GM11168 (cell line): ENCODE measurements at regions not wholly inside any gene's neighbourhood (a gene's known extent, or its start where the extent isn't known, plus 50 kb on each side); places are given as distances from the start of the nearest gene placed in this dataset.

ENCODE experiments used
- in situ Hi-C: fragments of 300-500 bp; cut with MboI; formaldehyde crosslinking; loops from one replicate; pipeline ENCODE4 v1.12.0; 2022; ENCODE audit warnings: low sequenced_read_pairs; ENCODE audit not compliant: unreplicated experiment

DNA sequence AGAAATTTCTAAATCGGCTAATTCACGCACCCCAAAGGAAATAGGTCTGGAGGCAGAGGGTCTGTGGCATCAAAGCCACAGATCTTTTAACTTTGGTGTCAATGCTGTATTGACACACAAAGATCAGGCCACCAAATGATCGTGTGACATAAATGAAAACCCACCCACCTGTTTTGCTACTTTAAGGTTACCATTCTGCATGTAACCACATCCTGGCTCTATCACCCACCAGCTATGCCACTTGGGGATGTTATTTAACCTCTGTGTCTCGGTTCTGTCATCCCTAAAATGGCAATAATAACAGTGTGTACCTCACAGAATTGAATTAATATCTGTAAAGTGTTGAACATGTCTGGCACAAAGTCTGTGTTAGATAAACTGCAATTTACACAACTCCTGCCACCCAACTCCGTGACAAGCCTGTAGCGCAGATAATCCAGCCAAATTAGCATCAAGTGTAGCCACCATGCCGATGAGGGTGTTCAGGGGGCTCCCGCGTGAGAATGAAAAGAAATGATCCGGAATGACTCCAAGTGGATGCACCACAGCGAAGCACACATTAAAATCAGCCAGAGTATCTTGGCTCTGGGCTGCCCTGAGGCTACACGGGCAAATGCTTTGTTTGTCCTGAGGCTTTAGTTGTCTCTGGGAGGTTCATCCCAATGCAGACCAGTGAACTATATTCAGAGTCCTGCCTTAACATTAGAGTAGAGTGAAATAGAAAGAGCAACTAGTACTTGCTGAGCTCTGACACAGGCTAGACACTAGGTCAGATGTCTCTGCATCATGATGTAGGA lies 158.4 kb upstream of the NEBL start:
- in situ Hi-C loops = no loop called here

DNA sequence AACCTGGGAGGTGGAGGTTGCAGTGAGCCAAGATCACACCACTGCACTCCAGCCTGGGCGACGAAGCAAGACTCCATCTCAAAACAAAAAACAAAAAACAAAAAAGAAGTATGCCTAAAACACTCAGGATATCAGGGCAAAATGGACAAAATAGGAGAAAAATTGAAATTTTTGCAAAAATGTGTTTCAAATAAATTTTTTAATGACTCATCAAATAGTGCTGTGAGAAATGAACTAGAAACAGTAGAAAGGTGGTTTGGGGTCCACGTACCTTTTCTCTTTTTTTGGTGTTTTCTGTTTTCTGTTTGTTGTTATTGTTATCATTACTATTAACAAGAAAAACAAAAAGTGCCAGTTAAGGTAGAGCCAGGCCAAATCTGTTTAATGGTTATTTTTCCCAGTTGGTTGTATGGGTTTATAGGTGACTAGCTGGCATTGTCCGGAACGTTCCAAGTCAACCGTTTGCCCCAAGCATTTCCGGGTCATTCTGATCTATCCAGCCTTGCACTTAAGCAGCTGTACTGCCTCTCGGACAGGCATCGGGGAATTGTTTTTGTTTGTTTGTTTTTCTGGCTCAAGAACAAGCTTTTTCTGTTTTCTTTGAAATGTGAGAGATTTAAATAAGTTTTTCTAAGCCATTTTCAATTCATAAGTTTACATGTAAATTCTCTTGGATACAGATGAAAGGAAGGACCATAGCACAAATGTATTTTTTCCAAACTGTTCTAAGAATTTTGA lies 157.0 kb upstream of the NEBL start:
- in situ Hi-C loops = no loop called here

DNA sequence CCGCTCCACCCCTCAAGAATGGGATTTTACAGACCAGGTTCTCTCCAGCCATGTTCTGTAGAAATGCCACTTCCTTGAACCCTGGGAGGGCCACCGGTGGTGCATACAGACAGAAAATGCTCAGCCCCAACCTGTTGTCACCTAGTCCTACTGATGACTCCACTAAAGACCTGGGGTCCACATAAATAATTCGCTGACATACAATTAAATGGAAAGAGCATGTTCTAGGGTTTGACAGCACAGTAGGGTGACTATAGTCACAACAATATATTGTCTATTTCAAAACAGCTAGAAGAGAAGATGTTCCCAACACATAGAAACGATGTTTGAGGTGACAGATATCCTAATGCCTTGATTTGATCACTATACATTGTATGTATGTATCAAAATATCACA lies 155.6 kb upstream of the NEBL start:
- in situ Hi-C loops = no loop called here

DNA sequence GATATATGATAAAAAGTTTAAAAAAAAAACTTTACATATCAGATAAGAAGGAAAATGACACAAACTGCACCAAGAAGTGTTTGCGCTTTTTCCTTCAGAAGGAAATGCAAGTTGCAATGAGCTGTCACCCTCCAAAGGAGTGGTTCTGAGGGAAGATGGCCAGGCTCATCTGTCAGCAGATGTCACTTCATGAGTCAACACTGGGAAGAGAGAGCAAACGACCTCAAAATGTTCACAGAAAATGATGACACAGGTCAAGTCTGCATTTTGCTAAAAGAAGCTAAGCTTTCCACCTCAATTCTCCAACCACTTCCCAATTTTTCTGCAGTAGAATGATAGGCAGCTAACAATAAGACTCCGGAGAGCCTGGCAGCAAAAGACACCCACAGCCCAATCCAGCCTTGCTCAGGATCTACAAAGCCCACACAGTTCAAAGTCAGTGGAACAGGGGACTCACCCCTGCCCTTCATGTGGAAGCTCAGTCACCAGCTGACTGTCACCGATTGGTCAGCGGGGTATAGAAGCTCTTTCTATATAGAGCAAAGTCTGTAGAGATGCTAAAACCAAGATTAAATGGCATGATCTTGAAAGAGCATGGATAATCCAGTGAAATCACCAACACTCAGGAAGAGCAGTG lies 155.1 kb upstream of the NEBL start:
- in situ Hi-C loops = no loop called here

DNA sequence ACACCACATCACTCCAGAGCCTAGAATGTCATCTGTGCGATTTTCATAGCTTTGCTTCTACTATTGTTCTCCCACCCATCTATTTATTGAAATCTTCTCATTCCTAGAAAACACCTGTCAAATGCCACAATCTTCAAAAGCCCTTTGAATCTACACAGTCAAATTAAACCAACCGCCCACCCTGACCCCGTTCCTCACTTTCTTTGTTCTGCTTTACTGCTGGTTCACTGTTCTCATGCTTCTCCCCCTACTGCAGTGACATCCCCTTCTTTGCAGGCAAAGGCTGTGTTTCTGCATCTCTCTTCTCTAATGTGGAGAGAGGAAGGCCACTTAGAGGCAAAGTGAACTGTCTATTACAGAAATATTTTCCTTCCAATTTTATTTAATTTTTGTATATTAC lies 152.4 kb upstream of the NEBL start:
- in situ Hi-C loops = no loop called here

DNA sequence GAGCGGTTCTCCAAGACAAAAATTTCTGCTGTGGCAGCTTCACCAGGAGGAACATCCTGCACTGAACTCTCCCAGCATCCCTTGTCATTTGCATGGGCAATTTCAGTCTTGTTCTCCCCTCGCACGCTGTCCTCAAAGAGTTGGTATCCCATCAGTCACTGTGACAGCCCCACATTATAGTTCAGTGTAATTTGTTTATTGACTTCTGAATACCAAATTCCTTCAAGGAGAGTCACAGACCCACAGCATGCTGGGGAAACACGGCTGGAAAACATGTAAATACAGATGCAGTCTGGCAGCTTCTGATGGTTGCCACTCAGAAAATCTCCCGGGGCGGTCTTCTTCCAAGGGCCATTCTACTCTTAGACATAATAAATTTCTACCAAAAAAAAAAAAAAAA lies 151.0 kb upstream of the NEBL start:
- in situ Hi-C loops = no loop called here

DNA sequence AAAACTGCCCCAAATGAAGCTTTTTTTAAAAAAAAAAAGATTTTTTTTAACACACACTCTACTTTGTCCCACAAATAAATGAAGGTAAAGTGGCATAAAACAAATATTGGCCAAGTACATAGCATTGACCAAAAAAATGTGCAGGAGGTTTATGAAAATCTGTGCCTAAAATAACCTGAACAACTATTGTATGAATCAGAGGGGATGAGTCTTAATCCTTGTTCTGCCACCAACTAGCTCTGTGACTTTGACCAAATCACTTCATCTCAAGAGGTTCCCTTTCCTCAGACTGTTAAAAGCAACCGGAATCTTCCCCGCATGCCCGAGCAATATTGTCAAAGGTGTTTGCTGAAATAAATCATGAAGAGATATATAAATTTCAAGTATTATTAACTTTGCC lies 150.4 kb upstream of the NEBL start:
- in situ Hi-C loops = no loop called here

DNA sequence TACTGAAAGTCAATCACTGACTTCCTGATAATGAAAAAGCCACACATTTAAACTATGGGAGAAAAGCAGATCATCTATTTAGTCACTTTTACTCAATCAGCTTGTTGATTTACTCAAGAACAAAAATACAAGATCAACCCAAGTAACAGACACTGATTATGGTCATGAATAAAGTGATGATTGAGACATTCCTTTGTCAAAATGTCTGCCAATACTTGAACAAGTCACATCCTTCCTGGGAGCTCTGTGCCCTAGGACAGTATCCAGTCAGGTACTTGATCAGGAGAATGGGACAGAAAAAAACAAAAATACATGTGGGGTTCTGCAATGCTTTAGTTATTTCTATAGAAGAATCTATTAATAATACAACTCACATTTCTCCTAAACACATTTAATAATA lies 150.0 kb upstream of the NEBL start:
- in situ Hi-C loops = no loop called here

DNA sequence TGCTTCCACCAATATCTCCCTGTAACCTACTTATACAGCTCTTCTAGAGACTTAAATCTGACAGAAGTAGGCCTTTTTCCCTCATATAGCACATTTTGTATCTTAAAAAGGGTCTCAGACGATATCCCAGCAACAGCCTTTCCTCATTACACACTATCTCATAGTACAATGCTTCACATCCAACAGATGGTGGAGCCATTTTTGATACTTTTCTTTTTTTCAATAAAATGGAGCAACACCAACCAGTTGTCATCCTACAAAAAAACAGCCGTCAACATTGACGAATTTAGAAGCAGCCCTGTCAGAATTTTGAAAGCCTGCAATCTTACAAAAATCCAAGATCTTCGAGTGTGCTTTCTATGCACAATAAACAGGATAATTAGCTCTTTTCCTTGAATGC lies 145.9 kb upstream of the NEBL start:
- in situ Hi-C loops = no loop called here

DNA sequence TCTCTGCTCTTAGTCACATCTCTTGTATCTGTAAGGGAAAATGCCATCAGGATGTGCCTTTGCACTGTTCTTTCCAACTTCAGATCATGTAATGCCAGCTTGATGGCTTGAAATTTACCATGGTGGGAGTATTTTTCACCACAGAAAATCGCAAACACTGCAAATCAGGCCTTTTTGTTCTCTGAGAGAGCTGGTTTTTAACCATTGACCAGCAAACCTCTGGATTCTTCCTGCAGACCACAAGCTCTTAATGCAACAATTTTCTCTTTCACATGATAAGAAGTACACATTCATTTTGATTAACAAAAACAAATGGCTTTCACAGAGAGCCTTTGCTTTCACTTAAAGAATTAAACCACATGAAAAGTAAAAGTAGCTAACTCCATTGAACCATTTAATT lies 145.4 kb upstream of the NEBL start:
- in situ Hi-C loops = no loop called here

DNA sequence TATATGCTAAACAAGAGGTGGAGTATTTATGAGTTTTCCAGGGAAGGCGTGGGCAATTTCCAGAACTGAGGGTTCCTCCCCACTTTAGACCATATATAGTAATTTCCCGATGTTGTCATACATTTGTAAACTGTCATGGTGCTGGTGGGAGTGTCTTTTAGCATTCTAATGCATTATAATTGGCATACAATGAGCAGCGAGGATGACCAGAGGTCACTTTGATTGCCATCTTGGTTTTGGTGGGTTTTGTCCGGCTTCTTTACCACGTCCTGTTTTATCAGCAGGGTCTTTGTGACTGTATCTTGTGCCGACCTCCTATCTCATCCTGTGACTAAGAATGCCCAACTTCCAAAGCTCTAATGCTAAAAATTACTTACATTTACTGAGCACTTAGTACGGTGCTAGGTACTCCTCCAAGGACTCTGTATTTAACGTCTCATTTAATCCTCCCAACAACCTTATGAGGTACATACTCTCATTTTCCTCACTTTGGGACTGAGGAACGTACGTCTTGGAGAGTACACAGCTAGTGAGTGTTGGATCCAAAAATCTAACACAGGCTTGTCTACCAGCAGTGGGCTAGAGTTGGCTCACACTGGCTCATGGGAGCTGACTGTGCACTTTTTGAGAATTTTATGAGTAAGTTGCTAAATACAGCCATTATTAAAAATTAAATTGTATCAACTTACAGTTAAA lies 144.8 kb upstream of the NEBL start:
- in situ Hi-C loops = no loop called here

DNA sequence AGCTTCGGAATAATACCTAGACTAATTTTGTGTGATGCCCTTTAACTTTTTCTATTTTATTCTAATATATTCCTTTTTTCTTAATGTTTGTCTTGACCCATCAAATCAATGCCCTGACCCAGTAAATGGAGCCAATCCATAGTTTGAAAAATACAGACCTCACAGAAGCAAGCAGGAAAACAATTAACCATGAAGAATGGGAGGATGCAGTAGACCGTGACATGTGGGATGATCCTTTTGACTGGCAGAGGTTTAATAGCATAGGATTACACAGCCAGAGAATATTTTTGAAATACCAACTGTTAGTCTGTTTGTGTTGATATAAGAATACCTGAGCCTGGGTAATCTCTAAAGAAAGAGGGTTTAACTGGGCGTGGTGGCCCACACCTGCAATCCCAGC lies 142.6 kb upstream of the NEBL start:
- in situ Hi-C loops = loop anchor here (10.0 kb wide), 1 partner anchor 145 kb away; the partner anchor contains the start of gene NEBL

DNA sequence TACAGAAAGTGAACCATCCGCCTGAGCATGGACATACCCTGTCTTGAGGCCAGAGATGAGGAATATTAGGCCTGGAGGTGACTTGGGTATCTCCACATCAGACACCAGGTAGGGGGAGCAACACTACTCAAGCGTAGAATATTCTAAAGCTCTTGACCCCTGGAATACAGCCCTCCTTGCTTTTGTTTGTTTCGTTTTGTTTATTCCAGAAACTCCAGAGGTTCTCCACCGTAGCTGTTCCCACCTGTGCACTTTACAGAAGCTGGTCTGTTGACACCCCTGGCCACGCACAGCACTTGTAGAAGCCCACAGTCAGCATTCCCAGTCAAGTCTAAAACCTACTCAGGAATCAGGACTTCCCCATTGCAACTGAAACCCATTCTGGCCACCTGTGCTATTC lies 139.6 kb upstream of the NEBL start:
- in situ Hi-C loops = loop anchor here (10.0 kb wide), 1 partner anchor 142 kb away; the partner anchor contains the start of gene NEBL

DNA sequence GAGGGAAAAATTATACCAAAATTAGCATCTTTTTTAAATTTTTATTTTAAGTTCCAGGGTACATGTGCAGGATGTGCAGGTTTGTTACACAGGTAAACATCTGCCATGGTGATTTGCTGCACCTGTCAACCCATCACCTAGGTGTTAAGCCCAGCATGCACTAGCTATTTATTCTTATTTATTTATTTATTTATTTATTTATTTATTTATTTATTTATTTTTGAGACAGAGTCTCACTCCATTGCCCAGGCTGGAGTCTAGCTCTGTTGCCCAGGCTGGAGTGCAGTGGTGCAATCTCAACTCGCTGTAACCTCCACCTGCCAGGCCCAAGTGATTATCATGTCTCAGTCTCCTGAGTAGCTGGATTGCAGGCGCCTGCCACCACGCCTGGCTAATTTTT lies 137.7 kb upstream of the NEBL start:
- in situ Hi-C loops = loop anchor here (10.0 kb wide), 1 partner anchor 140 kb away; the partner anchor contains the start of gene NEBL

DNA sequence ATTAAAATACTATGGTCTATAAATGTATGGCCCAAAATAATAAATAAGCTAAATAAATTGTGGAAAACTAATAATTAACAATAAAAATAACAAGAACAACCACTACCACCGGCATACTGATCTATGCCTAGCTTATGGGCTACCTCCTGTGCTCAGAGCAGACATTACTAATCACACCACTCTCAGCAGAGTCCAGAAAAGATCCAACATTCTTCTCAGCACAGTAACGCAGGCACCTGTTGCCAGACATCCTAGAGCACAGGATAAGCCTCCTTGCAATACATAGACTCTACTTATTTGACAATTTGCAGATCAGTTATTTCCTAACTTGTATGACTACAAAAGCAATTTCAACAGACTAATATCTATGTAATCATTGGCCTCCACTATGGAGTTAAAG lies 137.1 kb upstream of the NEBL start:
- in situ Hi-C loops = loop anchor here (10.0 kb wide), 1 partner anchor 139 kb away; the partner anchor contains the start of gene NEBL

DNA sequence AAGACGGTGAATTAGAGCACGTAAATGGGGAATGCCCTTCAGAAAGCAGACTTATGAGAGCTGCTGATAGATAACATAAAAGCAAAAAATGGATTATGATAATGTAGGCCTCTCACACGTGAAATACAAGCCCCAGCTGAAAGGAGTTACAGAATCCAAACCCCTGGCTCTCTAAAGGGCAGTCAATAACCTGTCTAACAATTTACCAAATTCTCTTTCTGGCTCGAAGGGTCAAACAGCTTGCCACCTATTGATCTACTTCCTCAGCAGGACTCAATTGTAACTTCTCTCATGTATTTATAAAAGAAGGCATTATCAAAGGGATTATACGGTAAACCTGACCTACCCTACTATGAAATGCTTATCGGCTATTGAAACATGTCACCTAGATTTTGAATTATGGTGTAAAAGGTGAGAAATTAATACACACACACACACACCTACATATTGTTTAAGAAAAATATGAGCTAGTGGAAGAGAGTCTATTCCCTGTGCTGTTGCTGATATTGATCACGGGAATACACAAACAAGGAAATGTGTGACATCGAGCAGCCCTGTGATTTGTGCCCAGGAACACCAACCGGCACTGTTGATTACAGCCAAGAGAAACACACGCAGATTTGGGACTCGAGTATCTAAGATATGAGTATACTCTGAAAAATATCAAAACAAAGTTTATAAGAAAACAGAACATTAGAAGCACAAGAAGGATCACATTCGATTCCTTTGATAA lies 135.6 kb upstream of the NEBL start:
- in situ Hi-C loops = loop anchor here (10.0 kb wide), 1 partner anchor 138 kb away; the partner anchor contains the start of gene NEBL

DNA sequence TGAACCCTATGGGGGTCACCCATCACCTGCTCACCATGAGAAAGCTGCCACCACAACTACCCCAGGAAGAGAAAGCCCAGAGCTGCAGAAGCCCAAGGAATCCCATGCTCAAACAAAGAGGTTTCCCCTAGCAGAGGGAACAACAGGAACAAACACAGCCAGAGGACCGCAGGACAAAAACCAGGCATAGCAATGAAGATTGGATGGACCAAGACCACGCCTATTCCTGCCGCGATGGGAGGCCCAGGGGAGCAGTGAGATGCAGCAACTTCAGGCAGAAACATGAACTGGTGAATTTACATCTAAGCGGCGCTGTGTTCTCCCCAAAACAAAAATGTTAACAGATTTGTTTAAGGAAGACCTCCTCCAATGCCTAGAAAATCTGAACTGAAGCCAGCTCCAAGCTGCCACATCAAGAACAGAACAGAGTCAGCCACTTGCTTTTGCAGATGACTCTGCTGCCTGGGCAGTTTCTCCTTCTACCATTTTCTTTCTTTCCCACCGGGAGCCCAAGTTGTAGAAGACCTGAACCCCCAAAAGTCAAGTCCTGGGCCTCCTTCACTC lies 134.2 kb upstream of the NEBL start:
- in situ Hi-C loops = loop anchor here (10.0 kb wide), 1 partner anchor 137 kb away; the partner anchor contains the start of gene NEBL

DNA sequence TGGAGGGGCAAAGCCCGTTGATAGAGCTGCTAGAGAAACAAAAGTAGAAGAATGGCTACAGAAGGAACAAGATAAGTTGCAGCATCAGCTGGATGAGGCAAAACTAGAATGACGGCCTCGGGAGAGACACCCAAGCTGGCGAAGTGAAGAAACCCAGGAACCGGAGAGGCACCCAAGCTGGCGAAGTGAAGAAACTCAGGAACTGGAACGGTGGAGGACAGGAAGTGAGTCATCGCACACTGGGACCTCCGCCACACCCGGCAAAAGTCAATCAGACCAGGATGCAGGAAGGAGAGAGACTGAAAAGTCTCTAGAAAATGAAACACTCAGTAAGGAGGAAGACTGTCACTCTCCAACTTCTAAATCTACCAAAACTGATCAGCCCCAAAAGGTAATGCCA lies 133.0 kb upstream of the NEBL start:
- in situ Hi-C loops = loop anchor here (10.0 kb wide), 1 partner anchor 135 kb away; the partner anchor contains the start of gene NEBL

DNA sequence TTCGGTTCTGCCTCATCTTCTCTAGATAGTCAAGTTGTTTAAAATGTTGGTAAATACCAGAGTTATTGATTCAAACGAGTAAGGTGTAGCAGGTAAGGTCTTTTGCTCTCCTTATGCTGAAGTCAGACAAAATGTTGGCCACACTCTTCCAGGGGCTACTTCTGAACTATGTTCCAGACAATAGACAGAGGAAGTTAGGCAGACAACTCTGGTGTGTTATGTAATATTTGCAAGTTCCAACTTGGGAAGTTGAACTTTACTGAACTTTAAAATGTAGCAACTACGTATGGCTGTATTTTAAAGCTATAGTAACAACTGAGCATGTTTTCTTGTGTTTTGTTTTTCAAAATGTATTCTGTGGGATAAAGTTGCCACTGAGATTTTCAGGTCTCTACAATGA lies 125.7 kb upstream of the NEBL start:
- in situ Hi-C loops = loop anchor here (10.0 kb wide), 1 partner anchor 158 kb away; no protein-coding TSS in a partner anchor
